Spinal cord (tissue), 9 donors: ENCODE measurements at regions not wholly inside any gene's neighbourhood (a gene's known extent, or its start where the extent isn't known, plus 50 kb on each side); places are given as distances from the start of the nearest gene placed in this dataset.

Source experiments
- DNase-seq, 6 donors: peaks; one replicate each; pipeline versions ENCODE4 v3.0.0 to v3.0.0-alpha.2; 2013 to 2015; ENCODE audit warnings: low spot score in 6 of 6, low read depth in 4 of 6
- H3K27ac ChIP-seq: one replicate; pipeline ENCODE4 v1.5.1; 2013; ENCODE audit warnings: low read depth, low read length, control low read depth
- H3K27me3 ChIP-seq: one replicate; pipeline ENCODE4 v1.6.1; 2013; ENCODE audit warnings: low read length; ENCODE audit not compliant: control insufficient read depth, insufficient read depth
- H3K36me3 ChIP-seq: one replicate; pipeline ENCODE4 v1.6.1; 2013; ENCODE audit warnings: low read length; ENCODE audit not compliant: control insufficient read depth, insufficient read depth
- H3K4me1 ChIP-seq: one replicate; pipeline ENCODE4 v1.6.1; 2013; ENCODE audit warnings: low read length; ENCODE audit not compliant: control insufficient read depth, insufficient read depth
- H3K4me3 ChIP-seq: one replicate; pipeline ENCODE4 v1.5.1; 2013; ENCODE audit warnings: low read depth, low read length, control low read depth
- H3K9me3 ChIP-seq: one replicate; pipeline ENCODE4 v1.6.1; 2013; ENCODE audit warnings: low read length; ENCODE audit not compliant: control insufficient read depth, insufficient read depth
- WGBS: methylation state at CpG from one replicate; pipeline ENCODE4 v1.1.5; 2013; ENCODE audit warnings: missing lambda C conversion rate; ENCODE audit not compliant: insufficient coverage; 5-methylcytosine and 5-hydroxymethylcytosine counted together
- donor health status: healthy.

GRCh38 chr13:52932649-52933048 is 84.2 kb upstream of the PCDH8 start:
- Histone ChIP-seq H3K9me3 (no peaks in the 10 kb centered on the region), H3K36me3 (no peaks in the 10 kb centered on the region), H3K27me3 (no peaks in the 10 kb centered on the region), H3K4me1 (peaks cover 24% of the 10 kb centered on the region), H3K4me3 (no peak overlapping the region), H3K27ac (no peak overlapping the region)
- 51% methylated on average over 5 of the region's 6 CpGs for WGBS
- peak in 2 of 6 donors; percentile 41 to 77 for DNase-seq

GRCh38 chr13:52931539-52932431 is 83.3 kb upstream of the PCDH8 start:
- 19% methylated on average over 3 of the region's 4 CpGs for WGBS
- Histone ChIP-seq H3K4me1 (peaks cover 24% of the 10 kb centered on the region), H3K4me3 (no peak overlapping the region), H3K27me3 (no peaks in the 10 kb centered on the region), H3K27ac (no peak overlapping the region), H3K36me3 (no peaks in the 10 kb centered on the region), H3K9me3 (no peaks in the 10 kb centered on the region)
- DNase-seq, result peak in 2 of 6 donors; percentile 52 to 78

- no CpG with 5 or more reads among the region's 5 CpGs for WGBS
- no peaks in the 10 kb centered on the region for H3K36me3 ChIP-seq
- no peaks in the 10 kb centered on the region for H3K9me3 ChIP-seq
- peaks cover 24% of the 10 kb centered on the region for H3K4me1 ChIP-seq
- peak in 2 of 6 donors; percentile 78 to 90 for DNase-seq
- H3K27ac ChIP-seq, result no peak overlapping the region
- no peaks in the 10 kb centered on the region for H3K27me3 ChIP-seq
- no peak overlapping the region for H3K4me3 ChIP-seq
These were observed 82.7 kb upstream of the PCDH8 start for GRCh38 chr13:52931131-52931530.

- WGBS, result 90% methylated on average over 2 of the region's 2 CpGs
- Histone ChIP-seq H3K9me3 (no peaks in the 10 kb centered on the region), H3K36me3 (no peaks in the 10 kb centered on the region), H3K4me1 (peaks cover 36% of the 10 kb centered on the region), H3K4me3 (no peak overlapping the region), H3K27me3 (no peaks in the 10 kb centered on the region), H3K27ac (no peak overlapping the region)
- DNase-seq, result no peak
These were observed 81.4 kb upstream of the PCDH8 start for GRCh38 chr13:52929846-52930245.

GRCh38 chr13:52926971-52927370 is 78.5 kb upstream of the PCDH8 start:
- Histone ChIP-seq H3K27me3 (no peaks in the 10 kb centered on the region), H3K4me1 (peaks cover 27% of the 10 kb centered on the region), H3K9me3 (no peaks in the 10 kb centered on the region), H3K36me3 (no peaks in the 10 kb centered on the region), H3K27ac (no peak overlapping the region), H3K4me3 (no peak overlapping the region)
- WGBS, result 90% methylated on average over 2 of the region's 2 CpGs
- DNase-seq, result no peak

- Histone ChIP-seq H3K4me1 (peaks cover 24% of the 10 kb centered on the region), H3K27ac (no peak overlapping the region), H3K27me3 (no peaks in the 10 kb centered on the region), H3K4me3 (no peak overlapping the region), H3K36me3 (no peaks in the 10 kb centered on the region), H3K9me3 (no peaks in the 10 kb centered on the region)
- 52% methylated on average over 11 of the region's 13 CpGs for WGBS
- DNase-seq, result peak in 1 of 6 donors; percentile 37
These were observed 77.4 kb upstream of the PCDH8 start for GRCh38 chr13:52925775-52926285.

- Histone ChIP-seq H3K4me1 (peaks cover 18% of the 10 kb centered on the region), H3K4me3 (no peak overlapping the region), H3K27me3 (no peaks in the 10 kb centered on the region), H3K27ac (no peak overlapping the region), H3K36me3 (no peaks in the 10 kb centered on the region), H3K9me3 (no peaks in the 10 kb centered on the region)
- peak in 1 of 6 donors; percentile 32 for DNase-seq
- WGBS, result 39% methylated on average over 2 of the region's 2 CpGs
These were observed 76.8 kb upstream of the PCDH8 start for GRCh38 chr13:52925251-52925650.

GRCh38 chr13:52924289-52925148 is 76.1 kb upstream of the PCDH8 start:
- H3K27ac ChIP-seq, result no peak overlapping the region
- WGBS, result 60% methylated on average over 4 of the region's 10 CpGs

GRCh38 chr13:52922961-52923360 is 74.5 kb upstream of the PCDH8 start:
- WGBS, result no CpG with 5 or more reads among the region's 1 CpG
- Histone ChIP-seq H3K4me1 (peaks cover 17% of the 10 kb centered on the region), H3K4me3 (no peak overlapping the region), H3K36me3 (no peaks in the 10 kb centered on the region), H3K9me3 (no peaks in the 10 kb centered on the region), H3K27ac (no peak overlapping the region), H3K27me3 (no peaks in the 10 kb centered on the region)
- no peak for DNase-seq

More at GRCh38 chr13:52924289-52925148, 76.1 kb upstream of the PCDH8 start:
- peak in 1 of 6 donors; percentile 34 for DNase-seq
- peaks cover 17% of the 10 kb centered on the region for H3K4me1 ChIP-seq
- no peaks in the 10 kb centered on the region for H3K36me3 ChIP-seq
- no peaks in the 10 kb centered on the region for H3K27me3 ChIP-seq
- no peak overlapping the region for H3K4me3 ChIP-seq
- H3K9me3 ChIP-seq, result no peaks in the 10 kb centered on the region
